Endodermal cell (in vitro differentiated cells): ENCODE measurements at regions not wholly inside any gene's neighbourhood (a gene's known extent, or its start where the extent isn't known, plus 50 kb on each side); places are given as distances from the start of the nearest gene placed in this dataset.

Source experiments
- DNase-seq: peaks from one replicate; pipeline ENCODE4 v3.0.0-alpha.2; 2017
- H3K27ac ChIP-seq: 2 replicates; pipeline ENCODE4 v1.5.1; 2013; ENCODE audit warnings: mild to moderate bottlenecking, low read depth, low read length, moderate library complexity
- H3K27me3 ChIP-seq: 2 replicates; pipeline ENCODE4 v1.6.1; 2013; ENCODE audit warnings: mild to moderate bottlenecking, low read length, moderate library complexity; ENCODE audit not compliant: insufficient read depth, control insufficient read depth, poor library complexity, severe bottlenecking
- H3K36me3 ChIP-seq: 2 replicates; pipeline ENCODE4 v1.7.0; 2013; ENCODE audit warnings: mild to moderate bottlenecking, low read length, moderate library complexity; ENCODE audit not compliant: control insufficient read depth, insufficient read depth
- H3K4me1 ChIP-seq: one replicate; pipeline ENCODE4 v1.7.0; 2013; ENCODE audit warnings: low read length; ENCODE audit not compliant: control insufficient read depth, insufficient read depth
- H3K4me3 ChIP-seq: 2 replicates; pipeline ENCODE4 v1.5.1; 2013; ENCODE audit warnings: mild to moderate bottlenecking, low read length, moderate library complexity
- H3K9ac ChIP-seq: 2 replicates; pipeline ENCODE4 v1.6.1; 2013; ENCODE audit warnings: mild to moderate bottlenecking, low read length, moderate library complexity; ENCODE audit not compliant: poor library complexity, severe bottlenecking; ENCODE audit errors: extremely low read depth
- H3K9me3 ChIP-seq: 2 replicates; pipeline ENCODE4 v1.6.1; 2013; ENCODE audit warnings: mild to moderate bottlenecking, low read length, moderate library complexity; ENCODE audit not compliant: control insufficient read depth
- H3K27ac Mint-ChIP-seq: 2 replicates; pipeline ENCODE4 v1.8.0; 2020; ENCODE audit warnings: mixed read lengths
- H3K27me3 Mint-ChIP-seq: 2 replicates; pipeline ENCODE4 v1.8.0; 2021; ENCODE audit warnings: mild to moderate bottlenecking, mixed read lengths; ENCODE audit not compliant: insufficient read depth
- H3K36me3 Mint-ChIP-seq: 2 replicates; pipeline ENCODE4 v1.8.0; 2020; ENCODE audit warnings: low read depth, mixed read lengths
- H3K4me1 Mint-ChIP-seq: 2 replicates; pipeline ENCODE4 v1.8.0; 2020; ENCODE audit warnings: mixed read lengths
- H3K4me3 Mint-ChIP-seq: 2 replicates; pipeline ENCODE4 v1.8.0; 2020; ENCODE audit warnings: mild to moderate bottlenecking, moderate library complexity, mixed read lengths
- H3K9me3 Mint-ChIP-seq: 2 replicates; pipeline ENCODE4 v1.8.0; 2020; ENCODE audit warnings: mild to moderate bottlenecking, mixed read lengths
- CTCF ChIP-seq: fragments of 200-600 bp; sonication (generic); conservative IDR thresholded peaks from 2 replicates; pipeline ENCODE4 v1.5.0; 2021; ENCODE audit warnings: antibody characterized with exemption, mild to moderate bottlenecking
- WGBS, 2 experiments: methylation state at CpG; one replicate each; pipeline versions ENCODE4 v1.1.5 to v1.1.7; 2013; ENCODE audit warnings: missing lambda C conversion rate in 2 of 2, mixed read lengths in 1 of 2; ENCODE audit not compliant: insufficient coverage in 1 of 2, insufficient read length in 1 of 2; 5-methylcytosine and 5-hydroxymethylcytosine counted together

GRCh38 chr5:67795781-67796477 lies 419.6 kb upstream of the PIK3R1 start:
- Mint-ChIP-seq H3K27ac (no peak overlapping the region), H3K36me3 (peaks cover 26% of the 10 kb centered on the region), H3K4me1 (peaks cover 3% of the 10 kb centered on the region), H3K9me3 (peaks cover 22% of the 10 kb centered on the region), H3K27me3 (no peaks in the 10 kb centered on the region), H3K4me3 (no peak overlapping the region)
- WGBS, 2 experiments = 96 to 98% methylated on average over 3 to 5 of the region's 5 CpGs
- no peak overlapping the region for H3K27ac ChIP-seq
- no peaks in the 10 kb centered on the region for H3K27me3 ChIP-seq
- no peaks in the 10 kb centered on the region for H3K4me1 ChIP-seq
- peaks cover 25% of the 10 kb centered on the region for H3K9me3 ChIP-seq
- no peak overlapping the region for H3K9ac ChIP-seq
- H3K36me3 ChIP-seq = no peaks in the 10 kb centered on the region
- no peak for TF ChIP-seq CTCF
- DNase-seq = no peak
- no peak overlapping the region for H3K4me3 ChIP-seq

- no peak for TF ChIP-seq CTCF
Observed at GRCh38 chr5:67793966-67794365, 421.6 kb upstream of the PIK3R1 start.

GRCh38 chr5:67793418-67793817 lies 422.1 kb upstream of the PIK3R1 start:
- Histone ChIP-seq H3K4me1 (no peaks in the 10 kb centered on the region), H3K9me3 (peaks cover 14% of the 10 kb centered on the region), H3K27me3 (no peaks in the 10 kb centered on the region), H3K36me3 (no peaks in the 10 kb centered on the region), H3K4me3 (no peak overlapping the region), H3K27ac (no peak overlapping the region), H3K9ac (no peak overlapping the region)
- H3K27ac Mint-ChIP-seq = no peak overlapping the region
- H3K4me3 Mint-ChIP-seq = no peak overlapping the region
- 83 to 100% methylated on average over 1 of the region's 1 CpG for WGBS, 2 experiments
- peaks cover 9% of the 10 kb centered on the region for H3K4me1 Mint-ChIP-seq
- TF ChIP-seq CTCF = peak; percentile 22
- no peaks in the 10 kb centered on the region for H3K27me3 Mint-ChIP-seq
- peaks cover 9% of the 10 kb centered on the region for H3K36me3 Mint-ChIP-seq
- DNase-seq = no peak
- peaks cover 5% of the 10 kb centered on the region for H3K9me3 Mint-ChIP-seq

More at GRCh38 chr5:67793966-67794365, 421.6 kb upstream of the PIK3R1 start:
- H3K9me3 Mint-ChIP-seq = peaks cover 10% of the 10 kb centered on the region
- Histone ChIP-seq H3K27ac (no peak overlapping the region), H3K4me1 (no peaks in the 10 kb centered on the region), H3K9ac (no peak overlapping the region), H3K27me3 (no peaks in the 10 kb centered on the region), H3K9me3 (peaks cover 19% of the 10 kb centered on the region), H3K4me3 (no peak overlapping the region), H3K36me3 (no peaks in the 10 kb centered on the region)
- no peak overlapping the region for H3K4me3 Mint-ChIP-seq
- DNase-seq = no peak
- WGBS, 2 experiments = 89% methylated on average over 2 of the region's 2 CpGs; no CpG with 5 or more reads in 1 of the 2 experiments
- H3K27ac Mint-ChIP-seq = no peak overlapping the region
- H3K27me3 Mint-ChIP-seq = no peaks in the 10 kb centered on the region
- H3K4me1 Mint-ChIP-seq = peaks cover 4% of the 10 kb centered on the region
- H3K36me3 Mint-ChIP-seq = peaks cover 15% of the 10 kb centered on the region
